ENCODE measurements at regions not wholly inside any gene's neighbourhood (a gene's known extent, or its start where the extent isn't known, plus 50 kb on each side); places are given as distances from the start of the nearest gene placed in this dataset.

DNA sequence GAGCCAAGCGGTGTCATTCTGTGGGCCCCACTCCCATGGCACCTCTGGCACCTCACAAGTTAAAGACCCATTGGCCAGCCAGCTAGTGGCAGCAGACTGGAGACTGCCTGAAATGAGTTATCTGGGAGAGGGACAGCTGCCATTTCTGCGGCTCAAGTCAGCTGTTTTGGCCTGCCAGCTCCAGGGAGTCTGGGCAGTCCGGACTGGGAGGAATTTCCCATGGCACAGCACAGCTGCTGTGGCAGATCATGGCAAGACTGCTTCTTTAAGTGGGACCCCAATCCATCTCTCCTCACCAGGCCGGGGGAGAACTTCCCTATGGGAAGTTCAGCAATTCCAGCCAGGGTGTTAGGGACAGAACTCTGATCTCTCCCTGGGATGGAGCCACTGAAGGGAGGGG, 2187.6 kb upstream of the CELF4 start:
- DNase-seq = no peak

- no peak for DNase-seq
Observed at GRCh38 chr18:39752351-39752750, 2186.8 kb upstream of the CELF4 start.

GRCh38 chr18:39751921-39752320, 2186.3 kb upstream of the CELF4 start:
- DNase-seq = no peak

GRCh38 chr18:39751161-39751560, 2185.6 kb upstream of the CELF4 start:
- DNase-seq = no peak

DNA sequence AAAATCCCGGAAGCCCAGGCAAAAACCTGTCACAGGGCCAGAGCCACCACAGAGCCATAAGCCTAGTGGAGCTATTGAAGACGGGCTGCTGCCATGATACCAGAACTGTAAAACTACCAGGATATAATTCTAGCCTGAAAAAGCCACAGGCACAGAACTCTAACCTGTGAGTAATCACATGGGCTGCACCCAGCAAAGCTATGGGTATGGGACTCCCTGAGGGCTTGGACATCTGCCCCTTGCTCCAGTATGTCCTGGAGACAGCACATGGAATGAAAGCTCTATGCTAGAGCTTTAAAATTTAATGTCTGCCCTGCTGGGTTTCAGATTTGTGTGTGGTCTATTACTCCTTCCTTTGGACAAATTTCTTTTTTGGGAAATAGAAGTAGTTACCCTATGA, 2183.6 kb upstream of the CELF4 start:
- no peak for DNase-seq

- no peak for DNase-seq
Observed at GRCh38 chr18:39748727-39749126, 2183.1 kb upstream of the CELF4 start.

- no peak for DNase-seq
Observed at GRCh38 chr18:39746201-39746600, 2180.6 kb upstream of the CELF4 start.

GRCh38 chr18:39743463-39743862, 2177.9 kb upstream of the CELF4 start:
- no peak for DNase-seq

DNA sequence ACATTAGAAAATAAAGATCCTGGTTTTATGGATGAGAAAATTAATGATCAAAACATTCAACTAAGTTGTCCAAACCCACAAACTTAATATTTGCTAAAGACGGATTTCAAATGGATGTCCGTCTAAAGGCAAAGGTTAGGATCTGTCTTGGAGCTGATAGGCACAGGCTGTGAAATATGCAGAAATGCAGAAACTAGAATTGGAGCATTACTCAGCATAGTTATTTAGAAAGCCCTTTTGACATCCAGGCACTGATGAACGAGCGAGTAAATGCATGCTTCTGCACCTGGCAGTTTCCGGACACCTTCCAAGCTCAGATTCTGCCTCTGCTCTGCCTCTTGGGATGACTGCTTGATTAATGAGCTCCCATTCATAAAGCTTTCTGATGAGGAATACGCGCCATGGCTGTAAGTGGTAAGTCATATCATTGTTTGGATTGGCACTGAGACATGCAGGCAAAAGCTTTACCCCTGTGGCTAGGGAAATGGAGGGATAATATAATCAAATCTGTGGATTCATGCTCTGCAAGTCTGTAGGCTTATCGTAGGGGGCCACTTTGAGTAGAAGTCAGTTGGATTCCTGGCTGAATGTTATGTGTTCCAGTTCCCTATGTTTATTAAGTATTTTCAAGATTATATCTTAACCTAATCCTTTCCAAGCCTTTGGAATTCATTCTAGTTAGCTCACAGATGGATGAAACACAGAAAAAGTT, 2176.3 kb upstream of the CELF4 start:
- DNase-seq = no peak

GRCh38 chr18:39737869-39738268, 2172.3 kb upstream of the CELF4 start:
- DNase-seq = no peak

DNA sequence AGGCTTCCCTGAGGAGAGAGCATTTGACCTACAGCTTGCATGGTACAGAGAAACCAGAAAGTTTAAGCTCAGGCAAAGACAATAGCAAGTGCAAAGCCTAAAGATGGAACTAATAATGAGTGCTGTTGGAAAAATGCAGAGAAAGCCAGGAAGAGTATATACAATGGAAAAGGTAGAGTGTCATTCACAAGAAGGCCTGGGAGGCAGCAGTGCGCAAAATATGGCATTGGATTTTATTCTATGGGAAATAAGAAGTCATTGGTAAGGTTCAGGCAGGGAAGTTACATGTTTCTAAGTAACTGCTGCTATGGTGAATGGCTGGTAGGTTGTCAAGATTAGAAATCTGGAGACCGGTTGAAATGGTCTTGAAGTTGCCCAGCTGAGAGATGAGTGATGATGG, 2167.3 kb upstream of the CELF4 start:
- DNase-seq = no peak

GRCh38 chr18:39730606-39731005, 2165.0 kb upstream of the CELF4 start:
- no peak for DNase-seq

GRCh38 chr18:39724652-39725051, 2159.1 kb upstream of the CELF4 start:
- DNase-seq = no peak

DNA sequence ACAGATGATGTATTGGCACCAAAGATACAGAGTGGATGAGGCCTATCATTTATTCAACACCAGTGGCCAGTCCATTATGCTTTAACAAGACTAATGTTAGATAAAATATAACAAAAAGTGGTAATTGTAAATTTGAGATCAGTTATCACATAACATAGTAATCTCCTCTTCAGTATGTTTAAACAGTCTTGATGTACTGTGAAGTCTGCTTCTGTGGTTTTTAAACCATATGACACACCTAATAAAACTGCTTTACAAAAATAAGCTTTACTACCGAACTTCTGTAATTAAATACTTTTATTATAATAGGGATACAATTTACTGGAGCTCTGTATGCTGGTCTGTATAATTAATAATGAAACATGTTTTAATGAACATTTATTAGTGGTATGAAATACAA, 2156.1 kb upstream of the CELF4 start:
- DNase-seq = no peak

- no peak for DNase-seq
Observed at GRCh38 chr18:39713961-39714360, 2148.4 kb upstream of the CELF4 start.

DNA sequence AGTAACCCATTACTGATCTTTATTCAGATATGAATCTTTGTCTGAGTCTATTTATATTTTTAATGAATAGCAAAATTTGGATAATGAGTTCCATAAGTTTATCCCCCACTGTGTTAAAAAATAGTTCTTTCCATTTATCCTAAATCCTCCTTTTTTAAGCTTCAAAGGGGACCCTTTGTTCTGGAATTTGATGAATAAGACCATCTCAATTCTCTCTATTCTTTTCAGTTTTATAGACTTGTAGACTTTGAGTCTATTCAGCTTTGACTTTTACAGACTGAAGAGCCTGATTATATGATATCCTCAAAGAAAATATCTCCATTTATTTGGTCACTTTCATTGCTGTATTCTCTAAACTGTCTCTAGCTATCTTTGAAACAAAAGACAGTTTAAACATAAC, 2146.1 kb upstream of the CELF4 start:
- no peak for DNase-seq

DNA sequence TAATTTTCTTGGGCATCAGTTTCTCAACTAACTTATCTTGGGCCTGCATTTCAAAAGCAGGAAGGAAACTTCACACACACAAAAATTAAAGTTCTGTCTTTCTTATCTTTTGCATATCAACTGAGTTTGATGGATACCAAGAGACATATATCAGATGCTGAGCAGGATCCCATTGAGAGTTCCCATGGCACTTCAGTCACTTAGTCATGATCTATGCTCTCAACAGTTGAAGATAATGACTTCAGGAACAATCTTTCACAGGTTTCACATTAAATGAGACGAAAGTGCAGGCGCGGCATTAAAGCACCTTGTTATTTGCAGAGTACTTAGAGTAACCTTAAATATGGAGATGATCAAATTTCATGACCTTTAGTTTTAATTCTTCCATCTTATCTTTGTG, 2139.8 kb upstream of the CELF4 start:
- DNase-seq = no peak

- DNase-seq = no peak
Observed at GRCh38 chr18:39702888-39703287, 2137.3 kb upstream of the CELF4 start.

GRCh38 chr18:39701839-39702238, 2136.2 kb upstream of the CELF4 start:
- no peak for DNase-seq

DNA sequence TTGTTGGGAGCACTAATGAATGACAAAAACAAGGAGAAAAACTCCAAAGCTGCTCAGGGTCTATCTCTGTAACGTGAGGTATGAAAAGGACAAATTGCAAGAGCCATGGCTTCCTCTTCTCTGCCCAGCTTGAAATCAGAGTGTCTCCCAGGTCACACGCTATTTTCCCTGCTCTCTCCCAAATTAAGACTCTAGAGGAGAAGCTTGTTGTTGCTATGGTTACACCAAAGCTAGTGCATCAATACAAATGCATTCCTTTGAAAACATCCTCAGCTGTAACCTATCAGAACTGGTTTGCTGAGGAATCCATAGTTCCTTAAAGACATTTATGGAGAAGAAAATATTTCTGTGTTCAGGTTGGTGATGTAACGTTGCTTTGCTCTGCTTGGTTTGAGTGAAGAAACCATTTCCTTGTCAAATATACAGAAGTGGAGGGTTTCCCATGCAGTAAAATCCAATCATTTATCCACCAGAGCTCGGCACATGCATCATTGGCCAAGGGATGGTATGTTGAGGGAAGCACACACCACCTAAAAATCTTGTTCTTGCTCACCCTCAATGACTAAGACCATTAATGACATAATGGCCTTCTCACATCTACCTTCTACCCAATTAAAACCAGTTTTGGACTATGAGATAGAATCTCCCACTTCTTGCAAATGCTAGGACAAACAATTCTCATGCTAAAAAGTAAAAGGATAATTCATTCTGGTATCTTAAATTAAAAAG, 2135.6 kb upstream of the CELF4 start:
- DNase-seq = no peak

- no peak for DNase-seq
Observed at GRCh38 chr18:39699340-39699964, 2133.9 kb upstream of the CELF4 start.

GRCh38 chr18:39698436-39698835, 2132.8 kb upstream of the CELF4 start:
- DNase-seq = no peak

- DNase-seq = no peak
Observed at GRCh38 chr18:39693359-39693758, 2127.8 kb upstream of the CELF4 start.

DNA sequence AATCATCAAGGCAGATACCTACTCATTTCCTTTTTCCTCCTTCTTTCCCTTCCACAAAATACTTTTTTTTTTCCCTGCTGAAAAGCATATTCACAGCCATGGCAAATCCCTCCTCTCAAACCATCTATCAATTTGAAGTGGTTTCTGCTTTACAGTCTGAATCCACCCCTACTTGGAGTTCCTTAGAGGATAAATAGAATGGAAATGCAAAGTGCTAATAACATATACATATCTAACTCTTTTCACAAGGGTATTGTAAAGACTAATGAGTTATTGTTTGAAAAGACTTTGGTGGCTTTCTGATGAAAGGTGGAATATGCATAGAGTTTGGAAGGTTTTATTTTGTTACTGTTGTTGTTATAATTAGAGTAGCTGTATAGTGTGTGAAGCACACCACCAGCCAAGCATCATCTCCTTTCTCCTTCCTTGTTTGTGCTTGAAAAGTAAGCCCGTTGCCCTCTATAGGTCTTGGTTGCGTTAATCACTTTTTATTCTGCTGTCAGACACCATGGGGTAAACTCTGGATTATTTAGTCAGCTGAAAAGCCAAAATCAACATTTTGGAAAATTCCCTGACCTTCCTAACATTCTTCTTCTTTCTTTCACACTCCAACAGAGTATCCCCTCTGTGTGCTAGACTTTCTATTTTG, 2126.9 kb upstream of the CELF4 start:
- no peak for DNase-seq

Data from CD4-positive, alpha-beta T cell treated with Interleukin-17A for 4 hours (primary cell).